ENCODE measurements at regions not wholly inside any gene's neighbourhood (a gene's known extent, or its start where the extent isn't known, plus 50 kb on each side); places are given as distances from the start of the nearest gene placed in this dataset.
A peak's percentile ranks its signal among the peaks of the same experiment; 100 is the strongest.

GRCh38 chr1:200248541-200248940 is 161.3 kb downstream of the ZNF281 start:
- Histone ChIP-seq H3K4me1 (no peaks in the 10 kb centered on the region), H3K27ac (no peak overlapping the region), H3K9me3 (no peaks in the 10 kb centered on the region), H3K4me3 (no peak overlapping the region), H3K27me3 (no peaks in the 10 kb centered on the region), H3K36me3 (no peaks in the 10 kb centered on the region)
- no peak for DNase-seq
- TF ChIP-seq POLR2A (IDR thresholded peaks at IDR 0.05), result no peak
- no peak for TF ChIP-seq CTCF (IDR thresholded peaks at IDR 0.05)

GRCh38 chr1:200247518-200247917 is 162.3 kb downstream of the ZNF281 start:
- no peaks in the 10 kb centered on the region for H3K36me3 ChIP-seq
- no peak overlapping the region for H3K27ac ChIP-seq
- H3K4me3 ChIP-seq, result no peak overlapping the region
- no peak for DNase-seq
- no peaks in the 10 kb centered on the region for H3K4me1 ChIP-seq
- H3K27me3 ChIP-seq, result no peaks in the 10 kb centered on the region
- H3K9me3 ChIP-seq, result no peaks in the 10 kb centered on the region
- no peak for TF ChIP-seq POLR2A (IDR thresholded peaks at IDR 0.05)
- no peak for TF ChIP-seq CTCF (IDR thresholded peaks at IDR 0.05)

GRCh38 chr1:200245473-200245872 is 164.4 kb downstream of the ZNF281 start:
- Histone ChIP-seq H3K9me3 (no peaks in the 10 kb centered on the region), H3K4me3 (no peak overlapping the region), H3K27ac (no peak overlapping the region), H3K36me3 (no peaks in the 10 kb centered on the region), H3K27me3 (no peaks in the 10 kb centered on the region), H3K4me1 (no peaks in the 10 kb centered on the region)
- no peak for DNase-seq
- TF ChIP-seq CTCF (IDR thresholded peaks at IDR 0.05) (no peak), POLR2A (IDR thresholded peaks at IDR 0.05) (no peak)

DNA sequence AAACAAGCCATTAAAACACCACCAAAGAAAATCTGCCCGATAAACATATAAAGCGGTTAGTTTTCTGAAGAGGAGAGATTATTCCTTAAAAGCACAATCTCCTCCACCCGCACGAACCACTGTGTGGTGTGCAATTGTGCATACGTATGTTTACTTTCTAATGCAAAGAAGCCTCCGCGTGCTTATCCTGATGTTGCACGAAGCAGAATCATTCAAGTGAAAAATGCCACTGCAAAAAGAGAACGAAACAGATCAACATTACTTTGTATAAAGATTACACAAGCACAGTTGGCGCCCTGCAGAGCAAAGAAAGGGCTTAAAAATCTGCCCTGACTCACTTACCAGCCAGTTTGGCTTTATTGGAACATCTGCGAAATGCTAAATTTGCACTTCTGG is 166.8 kb downstream of the ZNF281 start:
- H3K4me1 ChIP-seq, result no peaks in the 10 kb centered on the region
- no peaks in the 10 kb centered on the region for H3K9me3 ChIP-seq
- H3K27ac ChIP-seq, result no peak overlapping the region
- TF ChIP-seq CTCF (IDR thresholded peaks at IDR 0.05) (no peak), POLR2A (IDR thresholded peaks at IDR 0.05) (no peak)
- H3K27me3 ChIP-seq, result no peaks in the 10 kb centered on the region
- no peaks in the 10 kb centered on the region for H3K36me3 ChIP-seq
- peak overlapping the region in 2 of 4 donors; percentile 3 to 4 for H3K4me3 ChIP-seq
- no peak for DNase-seq

GRCh38 chr1:200242110-200243041 is 167.5 kb downstream of the ZNF281 start:
- TF ChIP-seq CTCF (IDR thresholded peaks at IDR 0.05), result no peak
- TF ChIP-seq POLR2A (IDR thresholded peaks at IDR 0.05), result no peak
- Histone ChIP-seq H3K9me3 (no peaks in the 10 kb centered on the region), H3K27me3 (no peaks in the 10 kb centered on the region), H3K36me3 (no peaks in the 10 kb centered on the region), H3K4me1 (no peaks in the 10 kb centered on the region), H3K4me3 (peak overlapping the region in 2 of 4 donors; percentile 3 to 4), H3K27ac (peak overlapping the region in 1 of 4 donors; percentile 26)
- no peak for DNase-seq

Measured in Peyer's patch (tissue), 4 donors.